Fibroblast of gingiva (primary cell): ENCODE measurements at regions not wholly inside any gene's neighbourhood (a gene's known extent, or its start where the extent isn't known, plus 50 kb on each side); places are given as distances from the start of the nearest gene placed in this dataset.
A peak's percentile ranks its signal among the peaks of the same experiment; 100 is the strongest.
"Not testable (repeated sequence)": the region's sequence is repeated elsewhere in the genome, so short reads cannot be mapped to it uniquely, and the experiment has no call there.

ENCODE experiments used
- DNase-seq: peaks from one replicate; pipeline ENCODE4 v3.0.0-alpha.2; 2011; ENCODE audit warnings: low read depth

DNA sequence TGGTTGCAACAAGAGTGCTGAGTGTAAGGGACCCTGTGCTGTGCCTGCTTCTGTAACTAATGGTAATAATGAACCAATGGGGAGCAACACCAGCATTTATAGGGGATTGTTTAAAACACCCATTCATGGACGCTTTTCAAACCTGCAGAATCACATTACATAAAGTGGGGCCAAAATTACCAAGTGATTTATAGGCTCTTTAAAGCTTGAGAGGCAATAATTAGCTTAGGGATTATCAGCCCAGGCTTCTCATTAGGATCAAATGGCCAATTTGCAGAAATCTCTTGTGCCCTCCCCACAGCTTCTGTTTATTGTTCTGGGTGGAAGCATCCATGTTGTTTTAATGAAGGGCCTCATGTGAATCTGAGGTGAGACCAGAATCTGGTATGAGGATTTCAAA lies 125.5 kb downstream of the ZNF486 start:
- not testable (repeated sequence) for DNase-seq

DNA sequence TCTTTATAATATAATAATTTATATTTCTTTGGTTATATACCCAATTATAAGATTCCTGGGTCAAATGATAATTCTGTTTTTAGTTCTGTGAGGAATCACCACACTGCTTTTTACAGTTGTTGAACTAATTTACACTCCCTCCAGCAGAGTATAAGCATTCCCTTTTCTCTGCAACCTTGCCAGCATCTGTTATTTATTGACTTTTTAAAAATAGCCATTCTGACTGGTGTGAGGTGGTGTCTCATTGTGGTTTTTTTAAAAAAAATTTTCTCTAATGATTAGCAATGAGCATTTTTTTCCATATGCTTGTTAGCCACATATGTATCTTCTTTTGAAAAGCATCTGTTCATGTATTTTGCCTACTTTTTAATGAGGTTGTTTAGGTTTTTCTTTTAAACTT lies 122.2 kb downstream of the ZNF486 start:
- DNase-seq: no peak

DNA sequence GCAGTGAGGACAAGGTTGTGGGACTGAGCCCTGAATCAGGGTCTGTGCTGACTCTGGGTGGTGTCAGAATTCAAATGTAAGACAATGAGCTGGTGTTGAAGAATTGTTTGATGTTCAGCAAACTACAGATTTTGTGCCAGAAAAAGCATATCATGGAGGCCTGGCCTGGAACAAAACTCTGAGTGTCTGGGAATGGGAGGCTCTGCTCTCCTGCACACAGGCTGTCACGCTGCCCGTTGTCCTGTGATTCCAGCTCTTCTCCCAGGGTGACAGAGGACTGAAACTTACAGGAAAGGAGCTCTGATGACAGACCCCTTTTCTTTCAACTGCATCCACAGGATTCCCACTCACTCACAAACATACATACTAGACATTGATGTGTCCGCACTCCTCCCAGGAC lies 120.1 kb downstream of the ZNF486 start:
- no peak for DNase-seq

DNA sequence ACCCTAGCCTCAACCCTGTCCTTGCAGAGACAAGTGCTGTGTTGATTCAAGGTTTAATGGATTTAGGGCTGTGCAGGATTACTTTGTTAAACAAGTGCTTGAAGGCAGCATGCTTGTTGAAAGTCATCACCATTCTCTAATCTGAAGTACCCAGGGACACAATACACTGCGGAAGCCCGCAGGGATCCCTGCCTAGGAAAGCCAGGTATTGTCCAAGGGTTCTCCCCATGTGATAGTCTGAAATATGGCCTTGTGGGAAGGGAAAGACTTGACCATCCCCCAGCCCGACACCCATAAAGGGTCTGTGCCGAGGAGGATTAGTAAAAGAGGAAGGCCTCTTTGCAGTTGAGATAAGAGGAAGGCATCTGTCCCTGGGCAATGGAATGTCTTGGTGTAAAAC lies 118.9 kb downstream of the ZNF486 start:
- DNase-seq: not testable (repeated sequence)

GRCh38 chr19:20279516-20279915 lies 112.5 kb downstream of the ZNF486 start:
- DNase-seq: no peak

GRCh38 chr19:20278342-20278741 lies 111.3 kb downstream of the ZNF486 start:
- peak; percentile 19 for DNase-seq

DNA sequence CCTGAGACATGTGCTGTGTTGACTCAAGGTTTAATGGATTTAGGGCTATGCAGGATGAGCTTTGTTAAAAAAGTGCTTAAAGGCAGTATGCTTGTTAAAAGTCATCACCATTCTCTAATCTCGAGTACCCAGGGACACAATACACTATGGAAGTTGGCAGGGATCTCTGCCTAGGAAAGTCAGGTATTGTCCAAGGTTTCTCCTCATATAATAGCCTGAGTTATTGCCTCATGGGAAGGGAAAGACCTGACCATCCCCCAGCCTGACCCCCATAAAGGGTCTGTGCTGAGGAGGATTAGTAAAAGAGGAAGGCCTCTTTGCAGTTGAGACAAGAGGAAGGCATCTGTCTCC lies 109.7 kb downstream of the ZNF486 start:
- DNase-seq: not testable (repeated sequence)

- no peak for DNase-seq
Observed at GRCh38 chr19:20276011-20276731, 109.2 kb downstream of the ZNF486 start.

DNA sequence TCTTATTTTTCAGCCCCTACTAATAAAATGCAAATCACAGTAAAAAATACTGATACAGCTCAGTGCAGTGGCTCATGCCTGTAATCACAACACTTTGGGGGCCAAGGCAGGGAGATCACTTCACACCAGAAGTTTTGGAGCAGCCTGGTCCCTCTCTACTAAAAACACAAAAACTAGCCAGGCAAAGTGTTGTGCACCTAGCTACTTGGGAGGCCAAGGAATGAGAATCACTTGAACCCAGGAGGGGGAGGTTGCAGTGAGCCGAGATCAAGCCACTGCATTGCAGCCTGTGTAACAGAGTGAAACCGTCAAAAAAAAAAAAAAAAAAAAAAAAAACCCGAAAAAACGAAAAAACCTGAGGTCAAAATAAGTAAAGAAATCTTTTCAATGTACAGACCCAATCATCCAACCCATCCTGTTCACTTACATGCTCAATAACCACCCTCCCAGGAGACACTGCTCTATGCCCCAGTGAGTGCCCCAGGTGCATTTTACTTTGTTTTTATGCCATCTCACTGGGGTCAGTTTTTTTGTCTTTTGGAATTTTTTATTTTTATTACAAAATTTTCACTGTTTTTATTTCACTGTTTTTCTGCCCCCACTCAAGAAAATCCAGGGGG lies 107.0 kb downstream of the ZNF486 start:
- no peak for DNase-seq

DNA sequence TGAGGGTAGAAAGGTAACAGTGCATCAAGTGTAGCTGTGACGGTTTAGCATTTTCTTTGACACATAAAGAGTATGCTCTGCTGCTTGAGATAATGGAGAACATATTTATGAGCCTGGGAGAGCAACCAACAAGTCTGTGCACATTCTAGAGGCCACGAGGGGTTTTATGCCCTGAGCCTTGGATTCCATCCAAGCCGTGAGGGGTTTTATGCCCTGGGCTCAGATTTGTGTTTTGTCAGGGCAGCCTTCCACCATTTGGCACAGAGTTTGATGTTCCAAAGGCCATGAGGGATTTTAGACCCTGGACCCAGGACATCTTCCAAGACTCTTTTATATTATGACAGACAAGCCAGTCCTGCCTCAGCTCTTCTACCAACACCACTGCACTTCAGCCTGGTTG lies 106.4 kb downstream of the ZNF486 start:
- no peak for DNase-seq

GRCh38 chr19:20272627-20273010 lies 105.6 kb downstream of the ZNF486 start:
- DNase-seq: not testable (repeated sequence)

GRCh38 chr19:20271927-20272626 lies 105.1 kb downstream of the ZNF486 start:
- DNase-seq: not testable (repeated sequence)

DNA sequence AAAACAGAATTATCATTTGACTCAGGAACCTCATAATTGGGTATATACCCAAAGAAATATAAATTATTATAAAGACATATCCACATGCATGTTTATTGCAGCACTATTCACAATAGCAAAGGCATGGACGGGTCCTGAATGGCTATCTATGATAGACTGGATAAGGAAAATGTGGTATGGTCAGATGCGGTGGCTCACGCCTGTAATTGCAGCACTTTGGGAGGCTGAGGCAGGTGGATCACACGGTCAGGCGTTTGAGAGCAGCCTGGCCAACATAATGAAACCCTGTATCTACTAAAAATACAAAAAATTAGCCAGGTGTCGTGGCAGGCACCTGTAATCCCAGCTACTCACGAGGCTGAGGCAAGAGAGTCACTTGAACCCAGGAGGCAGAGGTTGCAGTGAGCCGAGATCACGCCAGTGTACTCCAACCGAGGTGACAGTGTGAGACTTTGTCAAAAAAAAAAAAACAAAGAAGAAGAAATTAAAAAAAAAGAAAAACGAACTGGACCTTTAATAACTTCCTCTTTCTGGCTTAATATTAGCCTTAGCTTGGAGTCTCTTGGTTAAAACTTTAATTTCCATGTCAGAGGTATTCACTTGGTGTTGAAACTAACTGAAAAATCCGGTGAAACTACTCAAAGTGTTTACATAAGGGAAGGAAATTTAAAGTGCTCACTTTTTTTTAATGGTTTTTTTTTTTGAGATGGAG lies 104.4 kb downstream of the ZNF486 start:
- DNase-seq: no peak

DNA sequence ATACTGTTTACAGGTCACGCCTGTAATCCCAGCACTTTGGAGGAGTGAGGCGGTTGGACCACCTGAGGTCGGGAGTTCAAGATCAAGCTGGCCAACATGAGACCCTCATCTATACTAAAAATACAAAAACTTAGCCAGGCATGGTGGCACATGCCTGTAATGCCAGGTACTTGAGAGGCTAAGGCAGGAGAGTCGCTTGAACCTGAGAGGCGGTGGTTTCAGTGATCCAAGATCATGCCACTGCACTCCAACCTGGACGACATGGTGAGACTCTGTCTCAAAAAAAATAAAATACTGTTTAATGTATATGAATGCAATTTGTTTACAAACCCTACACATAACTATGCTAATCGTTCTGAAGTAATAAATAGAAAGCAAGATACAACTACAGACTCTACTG lies 102.4 kb downstream of the ZNF486 start:
- DNase-seq: no peak

DNA sequence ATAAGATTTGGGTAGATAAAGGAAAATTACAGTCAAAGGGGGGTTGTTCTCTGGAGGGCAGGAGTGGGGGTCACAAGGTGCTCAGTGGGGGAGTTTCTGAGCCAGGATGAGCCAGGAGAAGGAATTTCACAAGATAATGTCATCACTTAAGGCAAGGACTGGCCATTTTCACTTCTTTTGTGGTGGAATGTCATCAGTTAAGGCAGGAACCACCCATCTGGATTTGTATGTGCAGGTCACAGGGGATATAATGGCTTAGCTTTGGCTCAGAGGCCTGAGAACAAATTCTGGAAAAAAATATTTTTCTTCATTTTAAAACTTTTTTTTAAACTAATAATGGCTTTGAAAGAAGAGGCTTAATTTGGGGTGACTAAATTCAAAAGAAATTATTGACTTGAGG lies 94.5 kb downstream of the ZNF486 start:
- not testable (repeated sequence) for DNase-seq

DNA sequence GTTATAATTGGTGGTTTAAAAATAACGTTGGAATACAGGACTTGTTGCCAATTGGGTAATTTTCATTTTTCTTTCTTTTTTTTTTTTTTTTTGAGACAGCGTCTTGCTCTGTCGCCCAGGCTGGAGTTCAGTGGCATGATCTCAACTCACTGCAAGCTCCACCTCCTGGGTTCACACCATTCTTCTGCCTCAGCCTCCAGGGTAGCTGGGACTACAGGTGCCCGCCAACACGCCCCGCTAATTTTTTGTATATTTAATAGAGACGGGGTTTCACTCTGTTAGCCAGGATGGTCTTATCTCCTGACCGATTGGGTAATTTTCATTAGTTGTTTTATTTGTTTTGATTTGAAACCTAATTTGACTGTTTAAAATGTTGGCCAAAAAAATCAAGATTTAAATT lies 93.7 kb downstream of the ZNF486 start:
- not testable (repeated sequence) for DNase-seq

GRCh38 chr19:20259615-20260014 lies 92.6 kb downstream of the ZNF486 start:
- no peak for DNase-seq

- no peak for DNase-seq
Observed at GRCh38 chr19:20256606-20257005, 89.6 kb downstream of the ZNF486 start.

DNA sequence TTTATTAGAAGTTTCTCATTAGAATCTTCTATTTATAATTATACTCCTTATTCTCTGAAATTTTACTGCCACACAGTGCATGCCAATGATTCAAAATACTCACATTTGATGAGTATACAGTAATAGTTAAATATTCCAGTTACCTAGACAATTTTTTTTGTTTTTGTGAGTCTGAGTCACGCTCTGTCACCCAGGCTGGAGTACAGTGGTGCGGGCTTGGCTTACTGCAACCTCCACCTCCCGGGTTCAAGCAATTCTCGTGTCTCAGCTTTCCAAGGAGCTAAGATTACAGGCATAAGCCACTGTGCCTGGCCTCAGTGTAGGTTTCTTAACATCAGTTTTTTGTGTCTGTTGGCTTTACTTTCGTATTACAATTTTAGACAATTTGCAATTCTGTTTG lies 87.1 kb downstream of the ZNF486 start:
- no peak for DNase-seq

GRCh38 chr19:20252613-20253012 lies 85.6 kb downstream of the ZNF486 start:
- no peak for DNase-seq

- DNase-seq: no peak
Observed at GRCh38 chr19:20250627-20251026, 83.6 kb downstream of the ZNF486 start.

DNA sequence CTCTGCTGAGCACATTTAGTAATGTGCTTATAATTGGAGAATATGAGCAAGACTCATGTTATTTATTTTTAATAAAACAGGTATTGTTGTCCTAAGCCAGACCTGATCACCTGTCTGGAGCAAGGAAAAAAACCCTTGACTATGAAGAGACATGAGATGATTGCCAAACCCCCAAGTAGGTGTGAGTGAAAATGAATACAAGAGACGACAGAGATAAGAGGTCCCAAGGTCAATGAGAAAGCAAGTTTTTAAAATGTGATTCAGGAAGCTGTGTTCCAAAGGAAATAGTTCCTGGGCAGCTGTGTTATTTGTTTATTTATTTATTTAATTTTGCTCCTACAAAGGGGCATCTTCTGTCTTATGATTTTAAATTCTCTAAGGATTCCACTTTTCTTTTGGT lies 83.1 kb downstream of the ZNF486 start:
- no peak for DNase-seq
